ENCODE measurements at regions not wholly inside any gene's neighbourhood (a gene's known extent, or its start where the extent isn't known, plus 50 kb on each side); places are given as distances from the start of the nearest gene placed in this dataset.

- no peak overlapping the region for H3K27ac ChIP-seq (ENCODE audit: insufficient read length, low read depth, low read length)
- no peak overlapping the region for H4K8ac ChIP-seq (replicated peaks; ENCODE audit: insufficient read length, low read depth, low read length)
- no peak for TF ChIP-seq CTCF (conservative IDR thresholded peaks at IDR 0.05)
- H2AFZ ChIP-seq (ENCODE audit: low read length), result no peak overlapping the region
- no peak overlapping the region for H2BK5ac ChIP-seq (ENCODE audit: insufficient read length, low read length)
- H3K14ac ChIP-seq (ENCODE audit: insufficient read depth, low read length), result no peak overlapping the region
- no peak overlapping the region for H2AK5ac ChIP-seq (ENCODE audit: insufficient read length, low read length)
- Mint-ChIP-seq H3K4me1 (peaks cover 0 to 7% of the 10 kb centered on the region in 2 experiments; a peak in 3 of 4 replicates), H3K27me3 (ENCODE audit: low read depth) (peaks cover 92% of the 10 kb centered on the region), H3K36me3 (ENCODE audit: insufficient read depth in 1 of 3, low read depth in 3 of 3) (no peaks in the 10 kb centered on the region), H3K4me3 (no peak overlapping the region), H3K27ac (no peak overlapping the region), H3K9me3 (no peaks in the 10 kb centered on the region; a peak in 1 of 5 replicates)
- no peaks in the 10 kb centered on the region for H3K79me2 ChIP-seq (ENCODE audit: insufficient read depth, low read length)
- H3K79me1 ChIP-seq (ENCODE audit: insufficient read depth, low read depth, low read length, poor library complexity, severe bottlenecking), result no peaks in the 10 kb centered on the region
- H3K9ac ChIP-seq (ENCODE audit: extremely low read depth, insufficient read length, low read length), result no peak overlapping the region
- WGBS (ENCODE audit: extremely low coverage, insufficient read length, low lambda C conversion rate), result no CpG with 5 or more reads among the region's 3 CpGs
- H3K18ac ChIP-seq (ENCODE audit: insufficient read length, low read depth, low read length), result no peak overlapping the region
- no peak overlapping the region for H4K5ac ChIP-seq (ENCODE audit: insufficient read length, low read depth, low read length)
- no peak overlapping the region for H4K91ac ChIP-seq (ENCODE audit: insufficient read length, low read depth, low read length)
- no peak overlapping the region for H2BK15ac ChIP-seq (ENCODE audit: low read depth, low read length)
- H3K4ac ChIP-seq (ENCODE audit: low read depth, low read length), result no peak overlapping the region
- no peaks in the 10 kb centered on the region for H4K20me1 ChIP-seq (ENCODE audit: control insufficient read depth, insufficient read depth, insufficient read length)
- no peak overlapping the region for H2BK20ac ChIP-seq (ENCODE audit: low read depth, low read length, poor library complexity, severe bottlenecking)
- no peak overlapping the region for H3K4me2 ChIP-seq (ENCODE audit: insufficient read depth, insufficient read length, low read length)
- H3K9me3 ChIP-seq (ENCODE audit: control insufficient read depth, low read depth, low read length), result no peaks in the 10 kb centered on the region
- H3K56ac ChIP-seq (ENCODE audit: insufficient read length, low read depth, low read length), result no peak overlapping the region
- H3K4me1 ChIP-seq (ENCODE audit: insufficient read depth, low read length), result no peaks in the 10 kb centered on the region
- peaks cover 2% of the 10 kb centered on the region; the same call in 1 of the 2 replicates for H3K27me3 ChIP-seq (ENCODE audit: insufficient read depth, low read length)
- DNase-seq, result no peak
- H3T11ph ChIP-seq (ENCODE audit: low read length), result no peak overlapping the region
- no peak overlapping the region for H2BK12ac ChIP-seq (ENCODE audit: insufficient read length, low read depth, low read length)
- H3K23ac ChIP-seq (ENCODE audit: insufficient read length, low read depth, low read length), result no peak overlapping the region
- H3K23me2 ChIP-seq (ENCODE audit: insufficient read length, low read depth, low read length, poor library complexity, severe bottlenecking), result peaks cover 3% of the 10 kb centered on the region
- H2BK120ac ChIP-seq (ENCODE audit: low read depth, low read length, poor library complexity, severe bottlenecking), result no peak overlapping the region
These were observed 176.8 kb upstream of the GLI2 start for GRCh38 chr2:120558847-120559246.

Data from H9 (cell line).